T-helper 2 cell treated with Interferon-gamma antibody and Interleukin-4, amounts not matched to agents 100 ng/mL and 5 ng/mL, for 36 hours (primary cell): ENCODE measurements at regions not wholly inside any gene's neighbourhood (a gene's known extent, or its start where the extent isn't known, plus 50 kb on each side); places are given as distances from the start of the nearest gene placed in this dataset.
"Not testable (repeated sequence)": the region's sequence is repeated elsewhere in the genome, so short reads cannot be mapped to it uniquely, and the experiment has no call there.

Experiments
- intact Hi-C: fragments of 100-400 bp; cut with micrococcal nuclease; formaldehyde crosslinking; loops from one replicate; pipeline ENCODE4 v1.15.1; 2023

DNA sequence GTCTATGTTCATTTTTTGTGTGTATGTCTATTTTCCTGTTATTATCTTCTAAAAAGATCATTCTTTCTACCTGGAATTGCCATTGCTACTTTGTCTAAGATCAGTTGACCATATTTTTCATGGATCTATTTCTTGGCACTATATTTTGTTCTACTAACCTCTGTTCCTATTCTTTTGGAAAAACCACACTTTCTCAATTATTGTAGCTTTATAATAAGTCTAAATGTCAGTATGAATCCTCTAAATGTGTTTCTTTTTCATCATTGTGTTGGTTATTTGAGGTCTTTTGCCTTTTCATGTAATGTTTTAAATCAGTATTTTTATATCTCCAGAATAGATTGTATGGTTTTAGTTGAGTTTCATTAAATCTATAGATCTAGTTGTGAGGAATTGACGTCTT is 798.3 kb downstream of the FAT4 start:
- intact Hi-C loops: no loop called here

- intact Hi-C loops: no loop called here
Measured at GRCh38 chr4:126123611-126124325, 809.0 kb downstream of the FAT4 start.

- intact Hi-C loops: no loop called here
Measured at GRCh38 chr4:126124818-126125217, 810.1 kb downstream of the FAT4 start.

GRCh38 chr4:126130215-126130614 is 815.5 kb downstream of the FAT4 start:
- intact Hi-C loops: no loop called here

- intact Hi-C loops: no loop called here
Measured at GRCh38 chr4:126136922-126137781, 822.4 kb downstream of the FAT4 start.

DNA sequence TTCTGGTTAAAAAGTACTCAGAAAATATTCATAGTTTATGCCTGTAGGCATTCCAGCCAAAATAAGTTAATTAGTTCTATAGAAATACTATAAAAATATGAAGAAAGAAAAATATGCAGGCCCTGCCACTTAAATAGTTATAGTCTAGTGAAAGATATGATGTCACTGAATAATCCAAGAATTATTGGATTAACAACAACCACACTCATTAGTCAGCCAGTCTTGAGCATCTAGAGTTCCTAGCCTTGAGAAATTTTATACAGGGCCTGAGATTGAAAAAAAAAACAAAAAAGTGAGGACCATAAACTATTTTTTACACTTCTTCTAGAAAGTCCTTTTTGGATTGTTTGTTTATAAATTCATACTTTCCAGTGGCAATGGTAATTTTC is 823.0 kb downstream of the FAT4 start:
- intact Hi-C loops: no loop called here

DNA sequence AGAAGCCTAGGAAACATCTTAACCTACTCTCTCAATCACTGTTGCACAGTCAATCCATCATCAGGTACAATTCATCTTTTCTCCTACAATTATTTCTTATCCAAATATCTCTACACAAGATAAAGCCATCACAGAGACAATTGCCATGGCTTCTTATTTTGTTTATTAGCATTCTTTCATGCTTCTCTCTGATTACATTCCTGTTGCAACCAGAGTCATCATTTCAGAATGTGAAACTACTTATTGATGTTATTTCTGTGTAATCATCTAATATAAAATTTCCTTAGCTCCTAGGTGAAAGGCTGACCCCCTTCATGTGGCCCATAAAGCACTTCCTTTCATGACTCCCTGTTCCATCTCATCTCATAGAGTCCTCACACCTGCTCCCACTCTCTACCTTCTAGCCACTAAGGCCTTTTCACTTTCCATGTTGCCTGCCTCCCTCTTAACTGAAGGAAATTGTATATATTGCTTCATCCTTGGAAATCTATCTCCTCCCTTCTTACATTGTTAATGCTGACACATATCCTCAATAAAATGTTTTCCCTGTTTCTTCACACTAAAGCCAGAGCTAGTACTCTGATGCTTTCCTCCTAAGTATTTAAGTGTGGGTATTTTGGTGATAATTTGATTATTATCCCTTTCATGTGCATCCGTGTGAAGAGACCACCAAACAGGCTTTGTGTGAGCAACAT is 829.9 kb downstream of the FAT4 start:
- intact Hi-C loops: no loop called here

- intact Hi-C loops: no loop called here
Measured at GRCh38 chr4:126168484-126168883, 853.7 kb downstream of the FAT4 start.

GRCh38 chr4:126172126-126172525 is 857.4 kb downstream of the FAT4 start:
- intact Hi-C loops: no loop called here

GRCh38 chr4:126174627-126175026 is 859.9 kb downstream of the FAT4 start:
- intact Hi-C loops: no loop called here

GRCh38 chr4:126180642-126181041 is 865.9 kb downstream of the FAT4 start:
- intact Hi-C loops: no loop called here

GRCh38 chr4:126182336-126182735 is 867.6 kb downstream of the FAT4 start:
- intact Hi-C loops: no loop called here

GRCh38 chr4:126182786-126183185 is 868.0 kb downstream of the FAT4 start:
- intact Hi-C loops: no loop called here

GRCh38 chr4:126183206-126183605 is 868.5 kb downstream of the FAT4 start:
- intact Hi-C loops: no loop called here

DNA sequence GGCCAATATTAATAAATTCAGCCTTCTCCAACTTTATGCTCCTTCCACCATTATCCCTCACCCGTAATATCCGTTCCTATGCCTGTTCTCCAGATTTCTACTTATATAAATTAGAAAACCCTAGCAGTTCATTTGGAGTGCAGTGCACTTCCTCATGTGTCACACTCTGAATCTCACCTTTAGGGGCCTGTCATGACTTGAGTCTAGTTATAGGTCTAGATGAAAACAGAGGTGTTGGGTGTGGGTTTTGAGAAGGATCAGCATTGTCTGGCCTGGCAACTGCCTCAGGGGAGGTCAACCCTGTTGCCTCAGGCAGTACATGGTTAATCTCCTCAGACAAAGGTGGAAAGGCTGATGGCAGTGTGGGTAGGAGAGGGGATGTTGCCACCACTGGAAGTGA is 876.8 kb downstream of the FAT4 start:
- intact Hi-C loops: no loop called here

DNA sequence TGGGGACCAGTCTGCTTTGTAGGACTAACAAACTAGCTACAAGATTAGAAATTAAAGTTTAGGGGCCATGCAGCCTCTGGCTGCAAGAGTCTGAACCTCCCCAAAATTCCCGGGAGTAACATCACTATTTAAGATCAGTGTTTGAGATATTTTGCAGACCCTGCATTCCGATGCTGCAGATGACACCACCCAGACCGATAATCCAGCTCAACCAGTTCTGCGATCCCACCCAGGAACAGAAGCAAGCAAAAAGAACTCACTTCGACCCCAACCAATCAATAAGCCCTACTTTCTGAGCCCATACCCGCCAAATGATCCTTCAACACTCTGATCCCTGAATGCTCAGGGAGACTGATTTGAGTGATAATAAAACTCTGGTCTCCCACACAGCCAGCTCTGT is 877.8 kb downstream of the FAT4 start:
- intact Hi-C loops: no loop called here

DNA sequence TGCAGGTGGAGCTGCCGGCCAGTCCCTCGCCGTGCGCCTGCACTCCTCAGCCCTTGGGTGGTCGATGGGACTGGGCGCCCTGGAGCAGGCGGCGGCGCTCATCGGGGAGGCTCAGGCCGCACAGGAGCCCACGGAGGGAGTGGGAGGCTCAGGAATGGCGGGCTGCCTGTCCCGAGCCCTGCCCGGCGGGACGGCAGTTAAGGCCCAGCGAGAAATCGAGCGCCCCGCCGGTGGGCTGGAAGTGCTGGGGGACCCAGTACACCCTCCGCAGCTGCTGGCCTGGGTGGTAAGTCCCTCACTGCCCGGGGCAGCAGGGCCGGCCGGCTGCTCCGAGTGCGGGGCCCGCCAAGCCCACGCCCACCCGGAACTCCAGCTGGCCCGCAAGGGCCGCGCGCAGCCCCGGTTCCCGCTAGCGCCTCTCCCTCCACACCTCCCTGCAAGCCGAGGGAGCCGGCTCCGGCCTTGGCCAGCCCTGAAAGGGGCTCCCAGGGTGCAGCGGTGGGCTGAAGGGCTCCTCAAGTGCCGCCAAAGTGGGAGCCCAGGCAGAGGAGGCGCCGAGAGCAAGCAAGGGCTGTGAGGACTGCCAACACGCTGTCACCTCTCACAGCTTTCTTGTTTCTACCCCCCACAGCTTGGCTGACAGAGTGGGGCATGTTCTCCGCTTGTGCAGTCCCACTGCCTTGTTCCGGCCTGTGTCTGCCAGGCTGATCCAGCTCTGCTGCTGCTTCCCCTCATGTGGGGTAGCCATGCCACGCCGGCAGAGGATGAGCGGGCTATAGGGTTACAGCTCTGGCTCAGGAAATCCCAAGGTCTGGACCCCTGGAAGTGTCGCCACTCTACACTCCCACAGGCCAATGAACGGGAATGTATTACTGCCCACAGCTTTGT is 886.7 kb downstream of the FAT4 start:
- intact Hi-C loops: not testable (repeated sequence)

GRCh38 chr4:126202226-126202625 is 887.5 kb downstream of the FAT4 start:
- intact Hi-C loops: no loop called here

DNA sequence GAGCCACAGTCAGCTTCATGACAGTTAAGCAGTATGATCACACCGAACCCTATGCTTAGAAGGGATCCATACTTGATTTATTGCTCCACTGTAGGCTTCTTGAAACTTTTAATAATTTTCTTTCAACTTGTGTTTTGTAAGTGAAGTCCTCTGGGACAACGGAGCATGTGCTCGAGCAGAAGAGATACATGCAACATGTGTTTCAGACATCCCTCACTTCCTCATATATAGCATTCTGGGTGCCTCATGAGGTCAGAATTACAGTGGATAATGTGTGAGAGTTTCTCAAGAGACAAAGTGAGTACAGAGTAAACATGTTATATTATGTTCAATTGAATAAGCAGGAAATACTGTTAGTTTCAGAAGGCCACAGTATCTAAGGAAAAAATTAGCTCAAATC is 893.2 kb downstream of the FAT4 start:
- intact Hi-C loops: no loop called here

DNA sequence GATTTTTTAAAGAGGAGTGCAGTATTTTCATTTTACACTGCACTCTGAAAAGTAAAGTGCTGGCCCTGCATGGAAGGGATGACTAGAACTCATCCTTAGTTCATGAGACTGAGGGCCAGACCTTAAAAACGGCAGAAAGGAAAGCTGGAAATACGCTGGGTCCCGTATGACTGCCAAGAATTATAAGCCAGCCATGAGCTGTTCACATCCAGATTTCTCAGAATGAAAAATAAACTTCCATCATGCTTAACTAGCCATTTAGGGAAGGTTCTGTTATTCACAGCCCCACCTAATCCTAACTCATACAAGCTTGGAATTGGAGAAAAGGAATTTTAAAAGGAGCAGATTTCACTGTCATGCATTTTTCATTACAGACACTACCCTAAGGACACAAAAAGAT is 894.4 kb downstream of the FAT4 start:
- intact Hi-C loops: no loop called here

DNA sequence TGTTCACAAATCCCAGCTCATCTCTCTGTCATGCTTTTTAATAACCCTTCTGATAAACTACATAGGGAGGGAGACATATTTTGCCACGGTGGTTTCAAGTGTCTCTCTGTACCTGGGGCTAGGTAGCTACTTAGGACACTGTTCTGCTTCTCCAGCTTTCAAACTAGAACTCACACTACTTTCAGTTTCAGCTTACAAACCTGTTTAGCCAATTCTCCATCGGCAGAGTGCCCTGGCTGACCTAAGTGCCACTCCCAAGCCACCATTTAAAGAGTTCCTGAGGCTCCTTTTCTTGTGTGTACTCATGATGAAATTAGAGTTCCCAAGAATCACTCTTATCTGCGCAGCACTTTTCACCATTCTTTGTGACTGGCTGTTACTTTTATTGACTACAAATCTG is 899.2 kb downstream of the FAT4 start:
- intact Hi-C loops: no loop called here
